ENCODE measurements at regions not wholly inside any gene's neighbourhood (a gene's known extent, or its start where the extent isn't known, plus 50 kb on each side); places are given as distances from the start of the nearest gene placed in this dataset.

DNA sequence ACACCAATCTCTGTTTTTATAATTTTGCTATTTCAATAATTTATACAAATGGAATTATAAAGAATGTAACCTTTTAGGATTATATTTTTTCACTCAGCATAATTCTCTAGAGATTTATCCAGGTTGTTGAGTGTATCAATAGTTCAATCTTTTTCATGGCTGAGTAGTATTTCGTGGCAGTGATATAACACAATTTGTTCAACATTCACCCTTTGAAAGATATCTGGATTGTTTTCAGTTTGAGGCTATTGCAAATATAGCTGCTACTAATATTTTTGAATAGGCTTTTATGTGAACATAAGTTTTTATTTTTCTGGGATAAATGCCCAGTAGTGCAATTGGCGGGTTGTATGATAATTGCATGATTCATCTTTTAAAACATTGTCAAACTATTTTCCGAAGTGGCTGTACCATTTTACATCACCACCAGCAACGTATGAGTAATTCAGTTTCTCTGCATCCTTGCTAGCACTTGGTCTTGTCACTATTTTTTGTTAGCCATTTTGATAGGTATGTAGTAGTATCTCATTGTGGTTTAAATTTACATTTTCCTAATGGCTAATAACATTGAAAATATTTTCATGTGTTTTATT lies 55.6 kb upstream of the ABCD3 start:
- WGBS, 5 donors = 87 to 94% (median 87%) methylated on average over 4 of the region's 4 CpGs
- DNase-seq = no peak
- Histone ChIP-seq H3K9me3 (peaks cover 0 to 3% (median 0%) of the 10 kb centered on the region in 4 donors), H3K27me3 (no peaks in the 10 kb centered on the region), H3K36me3 (no peaks in the 10 kb centered on the region), H3K4me3 (no peak overlapping the region), H3K4me1 (no peaks in the 10 kb centered on the region), H3K27ac (no peak overlapping the region)
- intact Hi-C loops (cut with DNase I; ENCODE audit: low total_unique reads) = no loop called here
- TF ChIP-seq POLR2A (IDR thresholded peaks at IDR 0.05) (no peak), POLR2AphosphoS5 (IDR thresholded peaks at IDR 0.05) (no peak), EP300 (IDR thresholded peaks at IDR 0.05) (no peak)
- TF ChIP-seq, protein P1, sequence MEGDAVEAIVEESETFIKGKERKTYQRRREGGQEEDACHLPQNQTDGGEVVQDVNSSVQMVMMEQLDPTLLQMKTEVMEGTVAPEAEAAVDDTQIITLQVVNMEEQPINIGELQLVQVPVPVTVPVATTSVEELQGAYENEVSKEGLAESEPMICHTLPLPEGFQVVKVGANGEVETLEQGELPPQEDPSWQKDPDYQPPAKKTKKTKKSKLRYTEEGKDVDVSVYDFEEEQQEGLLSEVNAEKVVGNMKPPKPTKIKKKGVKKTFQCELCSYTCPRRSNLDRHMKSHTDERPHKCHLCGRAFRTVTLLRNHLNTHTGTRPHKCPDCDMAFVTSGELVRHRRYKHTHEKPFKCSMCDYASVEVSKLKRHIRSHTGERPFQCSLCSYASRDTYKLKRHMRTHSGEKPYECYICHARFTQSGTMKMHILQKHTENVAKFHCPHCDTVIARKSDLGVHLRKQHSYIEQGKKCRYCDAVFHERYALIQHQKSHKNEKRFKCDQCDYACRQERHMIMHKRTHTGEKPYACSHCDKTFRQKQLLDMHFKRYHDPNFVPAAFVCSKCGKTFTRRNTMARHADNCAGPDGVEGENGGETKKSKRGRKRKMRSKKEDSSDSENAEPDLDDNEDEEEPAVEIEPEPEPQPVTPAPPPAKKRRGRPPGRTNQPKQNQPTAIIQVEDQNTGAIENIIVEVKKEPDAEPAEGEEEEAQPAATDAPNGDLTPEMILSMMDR (IDR thresholded peaks at IDR 0.05) = no peak

DNA sequence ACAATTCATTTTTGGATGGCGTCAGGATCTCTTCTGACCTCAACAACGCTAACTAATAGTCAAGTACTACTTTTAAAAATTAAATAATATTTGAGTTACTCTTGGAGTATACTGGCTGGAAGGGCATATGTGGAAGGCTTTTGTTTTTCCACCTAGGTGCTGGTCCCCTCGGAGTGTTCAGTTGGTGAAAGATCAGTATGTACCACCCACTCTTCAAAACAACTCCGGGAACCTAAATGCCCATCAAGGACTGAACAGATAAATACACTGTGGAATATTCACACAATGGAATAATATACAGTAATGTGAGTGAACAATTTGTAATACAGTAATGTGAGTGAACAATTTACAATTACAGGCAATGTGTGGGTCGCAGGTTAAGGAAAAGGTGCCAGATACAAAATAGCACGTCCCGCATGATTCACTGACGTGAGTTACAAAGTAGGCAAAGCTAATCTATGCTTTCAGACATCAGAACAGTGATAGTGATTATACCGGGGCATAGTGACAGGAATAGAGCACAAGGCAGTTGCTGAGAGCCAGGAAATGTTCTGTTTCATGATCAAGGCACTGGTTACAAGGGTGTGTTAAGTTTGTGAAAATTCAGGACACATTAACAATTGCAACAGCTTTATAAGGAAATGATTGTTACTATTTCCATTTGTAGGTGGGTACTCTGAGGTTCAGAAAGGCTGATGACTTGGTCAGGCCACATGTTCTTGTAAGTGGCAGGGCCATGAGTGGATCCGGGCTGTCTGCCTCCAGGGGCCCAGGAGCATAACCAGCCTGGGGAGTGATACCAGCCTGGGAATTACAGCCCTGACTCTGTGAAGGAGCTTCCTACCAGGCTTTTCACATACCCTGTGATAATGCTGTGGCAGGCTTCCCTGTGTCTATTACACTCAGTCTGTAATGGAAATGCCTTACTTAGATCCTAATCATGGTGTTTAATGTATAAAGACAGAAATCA lies 59.3 kb upstream of the ABCD3 start:
- TF ChIP-seq POLR2AphosphoS5 (IDR thresholded peaks at IDR 0.05) (no peak), EP300 (IDR thresholded peaks at IDR 0.05) (no peak), POLR2A (IDR thresholded peaks at IDR 0.05) (no peak)
- TF ChIP-seq, protein P1 (IDR thresholded peaks at IDR 0.05) = no peak
- WGBS, 5 donors = 67 to 77% (median 72%) methylated on average over 10 of the region's 10 CpGs
- Histone ChIP-seq H3K4me1 (no peaks in the 10 kb centered on the region), H3K9me3 (peaks cover 0 to 3% (median 0%) of the 10 kb centered on the region in 4 donors), H3K36me3 (no peaks in the 10 kb centered on the region), H3K27me3 (no peaks in the 10 kb centered on the region), H3K4me3 (no peak overlapping the region), H3K27ac (no peak overlapping the region)
- intact Hi-C loops (cut with DNase I; ENCODE audit: low total_unique reads) = loop anchor here (10.0 kb wide), 1 partner anchor 306 kb away; no protein-coding TSS in a partner anchor
- DNase-seq = no peak

DNA sequence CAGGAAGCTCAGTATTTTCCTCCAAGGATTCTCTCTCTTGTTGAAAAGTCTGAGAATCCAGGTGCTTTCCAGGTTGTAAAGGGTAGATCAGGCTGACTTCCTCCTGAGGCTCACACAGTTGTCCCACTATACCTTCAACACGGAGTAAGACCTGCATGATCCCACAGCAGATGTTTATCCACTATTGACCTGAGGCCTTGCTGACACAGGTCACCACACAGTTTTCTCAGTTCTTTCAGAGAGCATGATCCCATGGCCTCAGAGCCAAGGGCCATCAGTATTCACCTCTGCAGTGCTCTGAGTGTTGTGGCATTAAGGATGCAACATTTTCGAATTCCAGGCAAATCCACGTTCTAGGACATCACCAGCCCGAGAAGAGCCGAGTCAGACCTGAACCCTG lies 60.5 kb upstream of the ABCD3 start:
- no peak for DNase-seq
- Histone ChIP-seq H3K4me1 (no peaks in the 10 kb centered on the region), H3K27ac (no peak overlapping the region), H3K27me3 (no peaks in the 10 kb centered on the region), H3K4me3 (no peak overlapping the region), H3K36me3 (no peaks in the 10 kb centered on the region), H3K9me3 (peaks cover 0 to 3% (median 0%) of the 10 kb centered on the region in 4 donors)
- TF ChIP-seq, protein P1 (IDR thresholded peaks at IDR 0.05) = no peak
- no peak for TF ChIP-seq POLR2AphosphoS5 (IDR thresholded peaks at IDR 0.05)
- intact Hi-C loops (cut with DNase I; ENCODE audit: low total_unique reads) = loop anchor here (10.0 kb wide), 1 partner anchor 307 kb away; no protein-coding TSS in a partner anchor
- 80 to 93% (median 91%) methylated on average over 5 of the region's 5 CpGs for WGBS, 5 donors

DNA sequence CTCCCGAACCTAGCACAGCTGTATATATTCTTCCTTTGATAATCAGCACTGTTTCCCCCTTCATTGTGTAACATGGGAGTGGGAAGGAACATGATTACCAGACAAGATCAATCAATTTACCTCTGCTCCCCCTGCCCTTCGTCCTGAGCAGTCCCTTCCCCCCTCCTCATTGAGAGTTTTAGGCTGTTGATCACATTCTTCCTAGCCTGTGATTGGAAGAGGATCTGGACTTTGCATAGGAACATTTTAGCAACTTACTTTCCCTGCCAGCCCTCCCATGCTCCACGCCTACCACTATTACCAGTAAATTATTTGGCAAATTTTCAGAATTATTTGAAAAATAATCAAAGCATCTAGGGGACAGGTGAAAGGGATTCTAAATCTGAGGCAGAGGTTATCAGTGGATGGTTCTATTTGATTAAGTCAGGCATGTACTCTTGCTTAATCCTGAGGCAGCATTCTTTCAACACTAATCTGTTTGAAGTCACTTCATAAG lies 62.7 kb upstream of the ABCD3 start:
- intact Hi-C loops (cut with DNase I; ENCODE audit: low total_unique reads) = loop anchor here (10.0 kb wide), 1 partner anchor 309 kb away; no protein-coding TSS in a partner anchor
- no peaks in the 10 kb centered on the region for H3K9me3 ChIP-seq
- H3K36me3 ChIP-seq = no peaks in the 10 kb centered on the region
- no peaks in the 10 kb centered on the region for H3K27me3 ChIP-seq
- H3K27ac ChIP-seq = no peak overlapping the region
- H3K4me1 ChIP-seq = no peaks in the 10 kb centered on the region
- H3K4me3 ChIP-seq = no peak overlapping the region
- no peak for DNase-seq
- WGBS, 5 donors = 30 to 49% (median 34%) methylated on average over 3 of the region's 3 CpGs
- TF ChIP-seq, protein P1 (IDR thresholded peaks at IDR 0.05) = no peak
- TF ChIP-seq POLR2AphosphoS5 (IDR thresholded peaks at IDR 0.05) (no peak), POLR2A (IDR thresholded peaks at IDR 0.05) (no peak), EP300 (IDR thresholded peaks at IDR 0.05) (no peak)

Data from stomach (tissue), 8 donors.